GM18867 (cell line): ENCODE measurements at regions not wholly inside any gene's neighbourhood (a gene's known extent, or its start where the extent isn't known, plus 50 kb on each side); places are given as distances from the start of the nearest gene placed in this dataset.

Experiments used
- ATAC-seq: cut with Tn5 transposase; IDR thresholded peaks from one replicate; pipeline ENCODE4 v1.9.1; 2021; ENCODE audit warnings: mild to moderate bottlenecking, moderate library complexity; ENCODE audit not compliant: unreplicated experiment

DNA sequence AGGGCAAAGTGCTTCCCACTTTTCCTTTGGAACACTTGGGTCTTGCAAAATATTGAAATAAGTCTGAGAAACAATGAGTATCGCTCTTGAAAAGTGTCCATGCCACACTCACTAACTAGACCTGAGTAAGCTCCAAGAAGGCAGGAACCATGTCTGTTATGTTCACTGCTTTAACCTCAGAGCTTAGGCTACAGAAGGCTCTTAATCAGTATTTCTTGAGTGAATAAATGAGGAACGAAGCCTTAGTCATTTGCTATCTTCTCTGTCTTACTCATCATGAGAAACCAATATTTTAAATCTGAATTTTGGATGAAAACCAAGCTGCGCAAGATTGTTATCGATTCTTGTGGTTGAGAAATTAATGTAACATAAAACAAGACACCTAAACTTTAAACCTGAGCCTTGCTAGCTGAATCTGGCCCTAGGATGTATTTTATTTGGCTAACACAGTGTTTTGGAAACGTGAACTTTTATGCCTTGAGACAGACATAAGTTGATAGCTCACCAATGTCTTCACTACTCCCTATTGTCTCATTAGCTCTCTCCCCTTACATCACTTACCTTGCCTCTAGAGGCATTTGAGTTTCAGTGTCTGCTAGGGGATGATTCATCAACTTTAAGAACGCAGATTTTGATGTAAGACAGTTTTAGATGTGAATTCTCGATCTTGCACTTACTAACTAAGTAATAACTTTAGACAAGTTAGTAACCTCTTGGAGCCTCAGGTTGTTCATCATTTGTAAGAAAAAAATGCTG is 392.8 kb upstream of the MEIS1 start:
- peak; percentile 65 for ATAC-seq

- no peak for ATAC-seq
These were observed 398.0 kb upstream of the MEIS1 start for GRCh38 chr2:66036948-66037347.

- no peak for ATAC-seq
These were observed 400.5 kb upstream of the MEIS1 start for GRCh38 chr2:66034467-66034866.

DNA sequence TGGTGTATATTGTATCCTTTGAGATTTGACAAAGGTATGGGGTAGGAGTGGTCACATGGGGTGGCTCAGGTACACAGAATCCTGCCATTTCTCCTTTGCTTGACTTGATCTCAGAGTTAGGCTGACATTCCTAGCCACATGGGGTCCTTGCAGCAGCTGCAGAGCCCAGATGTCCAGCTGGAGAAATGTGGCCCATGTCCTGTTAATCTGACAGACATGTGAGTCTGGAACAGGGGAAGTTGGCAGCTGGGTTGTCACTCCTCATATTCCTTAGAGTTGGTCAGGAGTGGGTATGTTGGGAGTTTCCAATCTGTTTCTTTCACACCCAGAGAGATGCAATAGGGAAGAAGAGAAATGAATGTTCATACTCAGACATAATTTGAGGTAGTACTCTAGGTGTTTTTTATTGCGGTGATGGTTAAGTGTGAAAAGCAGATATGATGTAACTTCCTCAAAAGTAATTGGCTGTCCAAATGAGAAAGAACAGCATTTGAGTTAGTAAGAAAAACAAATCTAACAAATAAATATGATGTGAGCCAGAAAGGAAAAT is 402.6 kb upstream of the MEIS1 start:
- ATAC-seq, result no peak

- no peak for ATAC-seq
These were observed 403.7 kb upstream of the MEIS1 start for GRCh38 chr2:66031236-66031635.

DNA sequence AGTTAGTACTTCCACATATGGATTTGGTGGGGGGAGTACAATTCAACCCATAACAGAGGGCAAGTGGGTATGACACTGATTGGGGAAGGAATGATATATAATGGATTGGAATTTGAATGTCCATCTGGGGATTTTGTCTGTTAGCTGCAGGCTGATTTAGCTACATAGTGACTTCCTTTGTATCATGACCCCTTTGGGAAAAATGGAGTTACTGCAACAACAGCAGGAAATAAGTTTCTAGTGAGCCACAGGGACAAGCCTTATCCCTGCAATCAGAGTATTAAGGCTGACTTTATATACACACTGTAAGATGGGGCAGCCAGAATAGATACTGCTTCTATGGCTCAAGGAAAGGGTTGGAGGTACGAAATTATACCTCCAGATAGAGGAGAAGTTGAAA is 404.4 kb upstream of the MEIS1 start:
- no peak for ATAC-seq

DNA sequence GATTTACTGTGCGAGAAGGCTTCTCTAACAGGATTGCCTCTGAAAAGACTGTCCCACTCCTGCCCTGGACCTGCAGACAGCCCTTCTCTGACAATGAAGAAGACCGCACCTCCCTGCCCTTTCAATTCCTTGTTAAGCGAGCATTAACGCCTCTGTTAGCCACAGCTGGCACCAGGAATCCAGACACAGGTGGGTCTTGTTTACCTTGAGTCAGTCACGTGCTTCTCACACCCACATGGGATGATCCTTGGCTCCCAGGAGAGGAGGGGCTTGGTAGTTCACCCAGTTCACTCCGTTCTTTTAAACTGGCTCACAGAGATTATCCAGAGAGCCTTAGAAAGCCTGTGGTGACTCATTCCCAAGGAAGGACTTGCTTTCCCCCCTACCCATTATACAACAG is 410.5 kb upstream of the MEIS1 start:
- ATAC-seq, result no peak

DNA sequence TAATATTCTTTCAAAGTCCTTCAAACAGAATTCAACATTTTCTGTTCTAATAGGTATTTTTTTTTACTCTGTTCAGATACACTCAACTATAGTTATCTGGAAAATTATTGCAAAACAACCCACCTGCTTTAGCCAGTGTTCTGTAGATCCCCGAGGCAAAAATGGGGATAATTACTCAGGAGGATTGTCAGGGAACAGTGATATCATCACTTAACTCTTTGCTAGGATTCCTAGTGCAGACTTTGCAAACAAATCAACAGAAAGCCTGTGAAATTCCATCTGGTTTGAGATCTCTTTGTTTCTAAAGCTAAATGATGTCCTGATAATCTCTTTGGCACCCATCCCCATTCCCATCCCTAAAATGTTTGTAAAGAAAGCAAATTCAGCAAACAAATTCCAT is 413.6 kb upstream of the MEIS1 start:
- ATAC-seq, result no peak

GRCh38 chr2:66017763-66018162 is 417.2 kb upstream of the MEIS1 start:
- no peak for ATAC-seq

- no peak for ATAC-seq
These were observed 420.5 kb upstream of the MEIS1 start for GRCh38 chr2:66014450-66014849.

DNA sequence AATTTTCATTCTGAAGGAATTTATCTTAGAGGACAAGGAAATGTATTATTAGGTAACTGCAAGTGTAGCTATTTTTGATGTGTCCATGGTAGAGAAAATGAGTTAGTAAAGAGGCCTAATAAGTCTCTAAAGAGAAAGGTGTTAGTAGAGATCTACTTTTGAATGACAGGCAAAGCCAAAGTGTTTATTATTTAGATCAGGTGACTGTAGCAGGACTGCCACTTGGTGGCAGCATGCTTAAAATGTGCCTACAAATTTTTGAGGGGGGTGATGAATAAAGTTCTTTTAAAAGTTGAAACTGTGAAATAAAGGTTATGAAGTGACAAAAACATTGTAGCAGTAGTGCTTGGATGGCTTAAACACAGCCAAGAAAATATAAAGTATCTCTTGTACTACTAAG is 421.5 kb upstream of the MEIS1 start:
- ATAC-seq, result no peak

- ATAC-seq, result no peak
These were observed 431.0 kb upstream of the MEIS1 start for GRCh38 chr2:66003931-66004330.

DNA sequence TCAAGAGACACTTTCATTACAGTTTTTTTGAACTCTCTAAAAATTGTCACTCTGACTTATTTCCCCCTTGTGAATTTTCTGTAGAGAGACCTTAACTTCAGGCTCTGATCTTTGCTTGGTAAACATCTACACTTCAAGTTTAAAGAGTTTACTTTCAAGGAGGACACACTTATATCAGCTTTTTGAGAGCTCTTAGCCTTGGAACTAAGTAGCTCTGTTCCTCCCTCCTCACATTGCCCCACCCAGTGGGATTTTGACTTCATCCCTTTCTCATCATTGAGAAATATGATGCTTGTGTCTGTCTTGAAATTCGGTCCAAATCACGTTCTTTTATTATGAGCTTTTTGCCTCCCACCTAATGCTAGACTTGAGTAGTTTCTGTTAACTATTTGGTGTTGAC is 433.4 kb upstream of the MEIS1 start:
- ATAC-seq, result no peak

DNA sequence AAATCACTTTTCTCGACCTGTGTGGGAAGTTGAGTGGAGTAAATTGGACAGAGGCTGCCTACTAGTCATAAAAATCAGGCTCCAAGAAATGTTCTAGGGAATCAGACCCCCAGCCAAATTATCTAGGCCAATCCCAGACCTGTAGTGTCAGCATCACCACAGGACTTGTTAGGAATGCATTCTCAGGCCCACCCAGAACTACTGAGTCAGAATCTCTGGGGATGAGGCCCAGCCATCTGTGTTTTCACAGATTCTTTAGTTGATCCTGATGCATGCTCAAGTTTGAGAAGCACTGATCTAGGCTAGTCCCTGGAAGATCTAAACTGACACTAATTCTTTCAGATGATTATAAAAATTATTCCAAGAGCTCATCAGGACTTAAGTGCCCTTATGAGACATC is 434.0 kb upstream of the MEIS1 start:
- ATAC-seq, result no peak

DNA sequence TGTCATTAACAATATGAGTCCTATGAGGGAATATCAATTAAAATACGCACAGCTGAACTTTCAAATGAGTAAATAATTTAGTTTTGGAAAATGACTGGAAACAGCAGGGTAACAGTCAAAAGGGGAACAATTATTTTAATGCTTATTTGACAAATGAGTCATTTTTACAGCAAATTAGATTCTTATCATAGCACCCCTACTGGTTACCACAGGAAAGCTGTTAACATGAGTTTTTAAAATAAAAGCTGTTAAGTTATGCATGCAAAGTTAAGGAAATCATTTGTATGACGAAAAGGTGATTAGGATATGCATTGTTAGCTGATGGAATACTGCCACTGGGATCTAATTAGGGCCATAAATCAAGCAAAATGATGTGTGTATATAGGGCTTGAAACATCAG is 435.1 kb upstream of the MEIS1 start:
- ATAC-seq, result no peak

DNA sequence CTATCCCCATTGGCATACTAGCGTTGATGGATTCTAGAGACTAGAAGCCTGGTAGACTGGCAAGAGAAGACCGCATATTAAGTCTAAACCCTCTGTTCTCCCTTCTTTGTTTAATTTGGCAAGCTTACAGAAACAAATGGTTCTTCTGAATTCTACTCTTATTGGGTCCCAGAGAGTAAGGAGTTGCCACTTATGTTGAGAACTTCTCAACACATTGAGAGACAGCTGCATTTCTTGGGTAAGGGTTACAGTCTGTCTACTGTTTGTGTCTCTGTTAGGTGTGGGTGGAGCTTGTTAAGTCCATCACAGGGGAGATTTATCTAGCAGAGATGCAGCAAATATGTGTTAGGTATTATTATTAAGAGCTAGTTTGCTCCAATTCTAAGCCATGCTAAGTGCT is 435.8 kb upstream of the MEIS1 start:
- no peak for ATAC-seq

DNA sequence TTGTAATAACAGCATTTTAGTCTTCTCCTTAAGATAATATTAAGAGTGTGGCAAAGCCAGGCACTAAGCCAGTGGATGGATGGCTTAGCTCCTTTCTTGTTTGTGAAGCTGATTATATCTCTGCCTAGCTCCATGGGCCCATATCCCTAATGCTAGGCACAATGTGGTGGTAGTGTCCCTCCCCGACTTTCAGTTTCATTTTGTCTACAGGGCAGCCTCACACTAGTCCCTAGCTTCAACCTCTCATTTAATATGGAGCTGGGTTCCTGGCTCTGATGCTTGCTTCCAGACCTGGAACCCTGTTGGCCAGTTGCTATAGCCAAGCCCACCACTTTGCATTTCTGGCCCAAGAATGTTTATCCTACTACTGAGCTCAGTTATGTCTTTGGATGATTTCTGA is 437.0 kb upstream of the MEIS1 start:
- no peak for ATAC-seq

DNA sequence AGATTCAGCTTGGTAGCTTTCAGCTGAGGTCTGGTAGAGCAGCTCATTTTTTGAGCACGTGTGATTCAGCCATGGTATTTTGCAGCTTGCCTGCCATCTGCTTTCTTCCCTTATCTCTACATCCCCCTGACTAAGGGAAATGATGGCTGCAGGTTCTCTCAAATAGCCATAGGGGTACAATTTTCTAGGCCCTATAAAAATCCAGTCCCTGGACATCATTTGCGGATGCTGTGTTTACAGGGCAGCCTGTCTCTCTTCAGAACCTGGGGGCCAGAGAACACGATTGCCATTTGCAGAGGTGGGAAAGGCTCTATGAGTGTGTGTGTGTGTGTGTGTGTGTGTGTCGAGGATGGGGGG is 442.7 kb upstream of the MEIS1 start:
- ATAC-seq, result no peak

GRCh38 chr2:65991381-65992197 is 443.3 kb upstream of the MEIS1 start:
- no peak for ATAC-seq

- no peak for ATAC-seq
These were observed 448.9 kb upstream of the MEIS1 start for GRCh38 chr2:65985986-65986385.

DNA sequence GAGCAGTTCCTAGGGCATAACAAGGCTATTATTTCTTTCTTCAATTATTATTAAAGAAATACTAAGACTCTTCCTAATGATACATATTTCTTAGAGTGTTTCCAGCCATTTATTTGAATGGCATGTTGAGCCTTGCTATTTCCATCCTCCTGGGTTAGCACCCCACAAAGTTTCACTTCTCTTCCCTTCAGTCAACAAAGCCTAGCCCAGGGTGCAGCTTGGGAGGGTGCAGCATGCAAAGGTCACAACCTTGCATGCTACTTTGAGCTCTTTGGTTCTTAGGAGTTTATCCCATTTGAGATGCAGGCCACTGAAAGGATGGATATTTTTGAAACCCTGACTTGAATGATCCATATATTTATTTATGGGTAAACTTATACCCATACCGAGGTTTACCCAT is 454.4 kb upstream of the MEIS1 start:
- ATAC-seq, result no peak

- ATAC-seq, result no peak
These were observed 455.5 kb upstream of the MEIS1 start for GRCh38 chr2:65979446-65979845.
